GM19372 (cell line): ENCODE measurements at regions not wholly inside any gene's neighbourhood (a gene's known extent, or its start where the extent isn't known, plus 50 kb on each side); places are given as distances from the start of the nearest gene placed in this dataset.
"Not testable (repeated sequence)": the region's sequence is repeated elsewhere in the genome, so short reads cannot be mapped to it uniquely, and the experiment has no call there.

Experiments
- ATAC-seq: cut with Tn5 transposase; IDR thresholded peaks from one replicate; pipeline ENCODE4 v1.9.1; 2021; ENCODE audit warnings: mild to moderate bottlenecking, low read depth, moderate library complexity; ENCODE audit not compliant: unreplicated experiment

DNA sequence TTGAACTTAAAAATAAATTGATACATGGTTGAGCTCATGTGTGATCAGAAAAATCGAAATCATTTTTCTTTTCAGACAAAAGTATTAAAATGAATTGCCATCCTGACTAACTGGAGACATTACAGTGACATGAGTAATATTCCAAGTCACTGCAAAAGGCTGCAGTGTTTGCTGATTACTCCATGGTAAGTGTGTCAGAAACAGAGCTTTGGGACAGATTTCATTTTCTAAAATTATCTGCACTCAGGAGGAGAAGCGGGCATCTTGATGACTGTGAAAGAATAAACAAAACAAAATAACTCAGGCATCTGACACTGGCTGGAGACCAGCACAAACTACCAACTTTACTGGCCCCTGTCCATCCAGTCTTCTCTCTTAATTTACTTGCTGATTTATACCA, 312.3 kb upstream of the PIK3C3 start:
- no peak for ATAC-seq

DNA sequence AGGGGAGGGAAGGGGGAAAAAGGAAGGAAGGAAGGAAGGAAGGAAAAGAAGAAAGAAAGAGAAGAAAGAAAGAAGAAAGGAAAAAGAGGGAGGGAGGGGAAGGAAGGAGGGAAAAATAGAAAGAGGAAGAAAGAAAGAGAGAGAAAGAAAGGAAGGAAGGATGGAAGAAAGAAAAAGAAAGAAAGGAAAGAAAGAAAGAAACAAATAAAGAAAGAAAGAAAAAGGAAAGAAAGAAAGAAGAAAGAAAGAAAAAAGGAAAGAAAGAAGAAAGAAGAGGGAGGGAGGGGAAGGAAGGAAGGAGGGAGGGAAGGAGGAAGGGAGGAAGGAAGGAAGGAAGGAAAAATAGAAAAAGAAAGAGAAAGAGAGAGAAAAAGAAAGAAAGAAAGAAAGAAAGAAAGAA, 315.8 kb upstream of the PIK3C3 start:
- ATAC-seq = no peak

DNA sequence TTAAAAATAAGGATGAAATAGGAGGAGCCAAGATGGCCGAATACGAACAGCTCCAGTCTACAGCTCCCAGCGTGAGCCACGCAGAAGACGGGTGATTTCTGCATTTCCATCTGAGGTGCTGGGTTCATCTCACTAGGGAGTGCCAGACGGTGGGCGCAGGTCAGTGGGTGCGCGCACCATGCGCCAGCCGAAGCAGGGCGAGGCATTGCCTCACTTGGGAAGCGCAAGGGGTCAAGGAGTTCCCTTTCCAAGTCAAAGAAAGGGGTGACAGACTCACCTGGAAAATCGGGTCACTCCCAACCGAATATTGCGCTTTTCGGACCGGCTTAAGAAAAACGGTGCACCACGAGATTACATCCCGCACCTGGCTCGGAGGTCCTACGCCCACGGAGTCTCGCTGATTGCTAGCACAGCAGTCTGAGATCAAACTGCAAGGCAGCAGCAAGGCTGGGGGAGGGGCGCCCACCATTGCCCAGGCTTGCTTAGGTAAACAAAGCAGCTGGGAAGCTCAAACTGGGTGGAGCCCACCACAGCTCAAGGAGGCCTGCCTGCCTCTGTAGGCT, 323.2 kb upstream of the PIK3C3 start:
- not testable (repeated sequence) for ATAC-seq

DNA sequence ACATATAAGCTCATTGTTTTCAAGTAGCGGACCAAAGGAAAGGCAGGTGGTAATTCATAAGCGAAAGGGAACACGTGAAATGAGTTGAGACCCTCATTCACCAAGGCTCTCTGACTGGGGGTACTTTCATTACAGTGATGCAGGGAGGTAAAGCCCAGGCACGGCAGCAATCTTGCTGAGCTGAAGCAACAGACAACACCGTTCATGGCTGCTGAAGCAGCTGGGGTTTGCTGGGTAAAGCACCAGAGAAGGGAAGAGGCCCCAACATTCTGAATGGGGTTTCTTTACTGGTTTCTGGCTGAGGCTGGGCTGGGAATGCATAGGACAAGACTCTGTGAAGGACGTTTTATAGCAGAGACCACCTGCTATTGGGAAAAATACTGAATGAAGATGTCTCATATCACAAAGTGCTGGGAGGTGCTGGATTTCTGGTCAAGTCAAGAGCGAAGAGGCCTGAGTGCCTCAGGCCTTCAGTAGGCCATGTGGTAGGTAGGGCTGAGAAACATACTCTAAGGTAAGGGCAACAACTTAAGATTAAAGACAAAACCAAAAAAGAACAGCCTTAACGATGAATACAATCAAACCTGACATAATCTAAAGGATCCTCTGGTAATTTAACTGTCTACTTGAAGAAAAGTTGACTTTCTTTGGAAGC, 324.7 kb upstream of the PIK3C3 start:
- no peak for ATAC-seq

- ATAC-seq = no peak
Measured at GRCh38 chr18:41624460-41624859, 330.6 kb upstream of the PIK3C3 start.

DNA sequence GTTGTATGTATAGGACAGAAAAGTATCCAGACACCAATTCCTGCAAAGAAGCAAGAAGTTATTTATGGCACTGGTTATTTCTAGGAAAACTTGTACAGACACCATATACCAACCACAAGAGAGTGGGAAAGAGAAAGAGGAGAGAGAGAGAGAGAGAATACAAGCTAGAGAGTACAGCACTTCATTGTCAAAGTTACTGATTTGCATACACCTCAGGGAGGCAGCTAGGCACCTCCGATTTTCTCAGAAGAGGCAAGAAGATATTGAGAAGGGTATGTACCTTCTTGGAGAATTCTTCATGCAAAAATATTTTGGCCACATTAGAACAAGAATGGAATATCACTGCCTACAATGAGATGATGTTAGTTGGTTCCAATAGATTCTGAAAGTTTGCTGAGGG, 333.9 kb upstream of the PIK3C3 start:
- ATAC-seq = no peak

- no peak for ATAC-seq
Measured at GRCh38 chr18:41618147-41618546, 336.9 kb upstream of the PIK3C3 start.

DNA sequence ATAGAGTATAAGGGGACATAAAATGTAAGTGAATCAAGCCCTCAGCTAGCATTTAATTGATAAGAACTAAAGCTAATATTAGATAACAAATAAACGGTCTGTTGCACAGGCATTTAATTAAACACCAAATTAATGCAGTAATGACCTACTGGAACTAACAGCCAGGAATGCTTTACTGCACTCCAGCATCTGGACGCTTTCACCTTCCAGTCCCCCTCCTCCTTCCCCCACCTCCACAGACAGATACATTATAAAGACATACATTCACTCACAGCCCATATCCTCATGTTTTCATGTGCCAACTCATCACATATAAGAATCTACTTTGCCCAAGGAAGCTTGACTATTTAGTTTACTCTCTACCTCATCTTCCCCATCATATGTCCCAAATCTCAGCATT, 337.4 kb upstream of the PIK3C3 start:
- no peak for ATAC-seq

DNA sequence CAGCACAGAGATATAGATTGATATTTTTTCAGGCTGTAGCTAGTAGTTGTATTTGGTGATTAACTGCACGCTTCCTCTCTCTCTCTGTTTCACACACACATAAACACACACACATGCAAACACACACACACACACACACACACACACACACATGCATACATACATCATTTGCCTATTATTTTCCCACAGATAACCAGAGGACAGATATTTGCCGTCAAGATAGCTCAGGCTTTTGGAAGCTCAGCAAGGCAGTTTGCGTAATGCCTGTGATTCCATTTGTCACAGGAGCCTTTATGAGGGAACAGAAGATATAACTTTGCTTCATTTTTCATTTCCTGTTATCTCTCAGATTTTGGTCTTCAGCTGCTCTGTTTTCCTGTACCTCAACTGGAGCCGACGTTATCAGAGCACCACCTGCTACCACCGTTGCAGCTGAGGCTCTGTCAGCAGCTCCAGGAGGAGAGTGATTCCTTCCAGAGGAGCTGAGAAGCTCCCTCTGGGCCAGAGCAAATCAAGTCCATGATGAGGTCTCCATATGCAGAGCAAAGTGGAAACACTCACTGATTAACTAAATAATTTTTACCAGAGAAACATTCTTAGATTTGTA, 341.9 kb upstream of the PIK3C3 start:
- ATAC-seq = no peak

- no peak for ATAC-seq
Measured at GRCh38 chr18:41604964-41605363, 350.1 kb upstream of the PIK3C3 start.

DNA sequence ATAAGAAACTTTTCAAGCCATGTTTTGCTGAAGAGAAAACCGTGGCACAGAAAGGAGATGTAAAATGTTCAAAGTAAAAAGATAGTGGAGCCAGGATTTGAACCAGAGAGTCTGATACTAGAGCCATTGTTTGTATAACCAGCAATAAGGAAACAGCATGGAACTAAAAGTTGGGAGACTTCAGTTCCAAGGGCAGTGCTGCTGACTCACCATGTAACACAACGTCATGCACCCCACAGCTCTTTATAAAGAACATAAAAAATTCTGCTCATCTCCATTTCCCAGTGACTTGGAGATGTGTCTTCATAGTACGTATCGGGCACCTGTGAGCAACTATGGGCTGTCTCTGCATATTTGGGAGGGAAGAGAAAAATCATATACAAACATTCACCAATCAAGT, 353.0 kb upstream of the PIK3C3 start:
- ATAC-seq = no peak

GRCh38 chr18:41600693-41601391, 354.2 kb upstream of the PIK3C3 start:
- ATAC-seq = no peak

DNA sequence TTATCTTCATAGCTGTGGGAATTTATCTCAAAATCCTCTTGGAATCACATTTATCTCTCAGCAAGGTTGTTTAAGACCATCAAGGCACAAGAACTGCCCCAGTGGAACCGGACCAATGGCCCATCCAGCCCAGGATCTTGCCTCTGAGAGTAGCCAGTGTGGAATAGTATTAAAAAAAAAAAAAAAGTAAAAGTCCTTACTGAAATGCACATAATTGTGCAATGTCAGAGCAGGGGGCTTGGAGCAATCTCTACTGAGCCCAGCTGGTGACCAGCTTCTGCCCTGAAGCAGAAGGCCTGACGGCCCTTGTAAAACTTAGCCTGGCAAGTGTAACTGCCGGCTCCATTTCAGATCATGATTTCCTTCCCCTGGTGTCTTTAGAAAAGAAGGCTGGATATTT, 355.6 kb upstream of the PIK3C3 start:
- no peak for ATAC-seq

DNA sequence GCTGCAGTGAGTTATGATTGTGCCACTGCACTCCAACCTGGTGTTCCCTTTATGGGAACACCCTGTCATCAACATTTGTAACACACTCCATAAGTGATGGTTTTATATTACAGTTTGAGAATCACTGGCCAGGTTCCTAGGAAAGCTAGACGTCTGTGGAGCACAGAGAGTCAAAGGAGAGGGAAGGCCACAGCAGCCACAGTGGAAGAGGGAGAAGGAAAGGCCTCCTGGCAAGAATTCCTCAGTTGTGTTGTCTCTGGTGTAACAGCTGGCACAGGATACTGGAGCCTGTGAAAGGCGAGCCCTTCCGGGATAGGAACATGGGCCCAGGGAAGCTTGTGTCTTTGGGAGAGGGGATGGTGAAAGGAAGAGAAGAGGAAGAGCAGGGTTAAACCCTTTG, 360.5 kb upstream of the PIK3C3 start:
- no peak for ATAC-seq

DNA sequence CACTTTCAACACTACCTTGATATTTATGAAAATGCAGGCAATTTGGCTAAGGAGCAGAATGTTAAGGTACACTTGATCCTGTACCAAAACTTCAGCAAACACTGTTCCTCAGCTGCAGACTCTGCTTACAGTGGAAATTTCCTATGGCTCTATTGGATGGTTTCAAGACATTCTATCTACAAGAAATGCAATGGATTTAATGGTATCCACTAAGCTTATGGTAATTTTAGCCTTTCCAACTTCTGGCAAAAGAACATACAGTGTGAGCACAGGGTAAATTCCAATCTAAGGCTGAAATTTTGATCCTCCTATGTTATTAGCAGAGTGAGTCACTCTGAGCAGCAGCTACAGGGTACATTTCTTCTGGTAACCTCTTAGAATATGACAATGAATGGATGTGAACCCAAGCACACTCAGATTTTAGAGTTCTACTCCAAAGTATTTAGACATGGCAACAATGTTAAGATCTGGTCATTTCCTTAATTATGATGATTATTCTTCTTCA, 361.8 kb upstream of the PIK3C3 start:
- ATAC-seq = no peak

DNA sequence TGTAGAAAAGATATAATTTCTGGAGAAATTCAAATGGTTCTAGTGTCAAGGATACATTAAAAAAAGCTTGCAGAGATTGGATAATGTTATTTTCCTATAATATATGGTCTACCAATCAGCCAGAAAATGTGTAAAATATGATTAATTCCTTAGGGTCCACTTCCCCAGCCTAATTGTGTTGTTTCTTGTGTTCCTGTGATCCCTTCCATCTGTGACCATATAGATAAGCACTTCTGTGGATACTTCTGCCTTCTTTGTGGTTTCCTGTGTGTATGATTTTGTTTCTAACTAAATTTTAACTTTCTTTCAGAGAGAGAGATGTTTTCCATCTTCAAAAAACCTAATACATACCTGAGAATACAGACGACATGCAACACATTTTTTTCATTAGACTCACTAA, 367.1 kb upstream of the PIK3C3 start:
- ATAC-seq = no peak

- ATAC-seq = no peak
Measured at GRCh38 chr18:41585512-41585911, 369.5 kb upstream of the PIK3C3 start.

DNA sequence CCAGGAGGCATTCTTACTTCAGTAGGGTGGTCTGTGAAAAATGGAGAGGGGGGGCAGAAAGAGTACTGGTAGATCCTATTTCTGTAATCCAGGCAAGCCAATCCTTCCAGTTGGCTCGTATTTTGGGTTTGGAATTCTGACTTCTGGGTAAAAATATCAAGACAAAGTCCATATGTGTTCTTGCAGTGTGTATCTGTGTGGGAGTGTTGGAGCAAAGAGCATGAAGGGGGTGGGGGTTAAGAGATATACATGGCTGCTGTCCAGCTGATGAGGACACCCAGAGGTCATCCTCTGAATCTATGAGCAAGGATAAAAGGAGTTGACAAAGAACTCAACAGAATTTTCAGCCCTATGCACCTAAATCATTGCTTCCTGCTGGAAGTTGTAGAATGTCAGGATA, 375.8 kb upstream of the PIK3C3 start:
- no peak for ATAC-seq

- ATAC-seq = no peak
Measured at GRCh38 chr18:41577529-41577928, 377.5 kb upstream of the PIK3C3 start.

GRCh38 chr18:41576643-41577042, 378.4 kb upstream of the PIK3C3 start:
- no peak for ATAC-seq

DNA sequence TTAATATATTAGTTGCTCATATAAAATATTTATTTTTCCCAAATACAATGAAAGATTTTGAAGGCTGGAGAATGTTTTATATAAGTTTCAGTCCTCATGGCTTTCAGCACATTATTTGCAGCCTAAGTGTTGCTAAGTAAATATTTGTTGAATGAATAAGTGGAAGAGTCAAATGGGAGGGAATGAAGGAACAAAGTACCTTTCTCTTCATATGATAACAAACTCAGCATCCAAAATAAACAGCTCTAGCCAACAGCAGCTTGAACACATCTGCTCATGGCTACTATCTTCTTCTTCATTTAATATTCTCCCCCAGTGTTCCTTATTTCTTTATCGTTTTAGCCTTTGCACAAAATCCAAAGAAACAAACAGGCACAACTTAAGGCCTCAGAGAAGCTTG, 385.2 kb upstream of the PIK3C3 start:
- ATAC-seq = no peak

- no peak for ATAC-seq
Measured at GRCh38 chr18:41561961-41562360, 393.1 kb upstream of the PIK3C3 start.
